ENCODE measurements at regions not wholly inside any gene's neighbourhood (a gene's known extent, or its start where the extent isn't known, plus 50 kb on each side); places are given as distances from the start of the nearest gene placed in this dataset.

- TF ChIP-seq EP300 (IDR thresholded peaks at IDR 0.05) = no peak
- TF ChIP-seq POLR2A (IDR thresholded peaks at IDR 0.05) = no peak
These were observed 782.0 kb upstream of the ALCAM start for GRCh38 chr3:104584682-104585081.

All from sigmoid colon (tissue), 4 donors.